ENCODE measurements at regions not wholly inside any gene's neighbourhood (a gene's known extent, or its start where the extent isn't known, plus 50 kb on each side); places are given as distances from the start of the nearest gene placed in this dataset.

DNA sequence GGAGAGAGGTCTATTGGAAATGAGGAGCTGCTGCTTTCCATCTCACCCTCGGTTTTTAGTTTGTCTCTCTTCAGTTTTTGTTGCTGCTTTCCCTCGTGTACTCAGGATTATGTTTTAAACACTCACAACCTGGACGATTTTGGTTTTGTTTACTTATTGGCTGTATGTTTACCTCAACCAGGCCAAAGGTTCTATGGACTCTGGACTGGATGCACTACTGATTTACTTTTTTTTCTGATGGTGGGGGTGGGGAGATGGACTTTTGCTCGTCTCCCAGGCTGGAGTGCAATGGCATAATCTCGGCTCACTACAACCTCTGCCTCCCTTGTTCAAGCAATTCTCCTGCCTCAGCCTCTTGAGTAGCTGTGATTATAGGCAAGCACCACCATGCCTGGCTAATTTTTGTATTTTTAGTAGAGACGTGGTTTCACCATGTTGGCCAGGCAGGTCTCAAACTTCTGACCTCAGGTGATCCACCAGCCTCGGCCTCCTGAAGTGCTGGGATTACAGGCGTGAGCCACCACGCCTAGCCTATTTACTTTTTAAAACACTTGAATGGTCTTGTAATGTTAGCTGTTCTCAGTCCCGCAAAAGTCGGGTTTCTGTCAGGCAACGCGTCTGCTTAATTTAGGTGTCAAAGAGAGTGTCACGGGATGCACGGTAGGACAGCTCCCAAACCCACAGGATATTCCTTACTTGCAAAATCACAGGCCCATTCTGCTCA is 148.2 kb upstream of the RIPOR2 start:
- Histone ChIP-seq H4K8ac (ENCODE audit: low read depth, low read length) (no peak overlapping the region), H3K23ac (ENCODE audit: low read length) (no peak overlapping the region), H3K79me1 (ENCODE audit: low read length) (no peaks in the 10 kb centered on the region), H3K4ac (ENCODE audit: low read depth, low read length) (no peak overlapping the region), H3K79me2 (ENCODE audit: control insufficient read depth, insufficient read depth, low read length) (no peaks in the 10 kb centered on the region), H3K27ac (ENCODE audit: low read depth, low read length) (no peak overlapping the region), H3K18ac (ENCODE audit: low read length) (no peak overlapping the region), H3K4me1 (ENCODE audit: control insufficient read depth, low read depth, low read length) (no peaks in the 10 kb centered on the region), H2BK5ac (ENCODE audit: low read length) (no peak overlapping the region), H4K5ac (ENCODE audit: low read length) (no peak overlapping the region), H2BK15ac (replicated peaks; ENCODE audit: low read depth) (no peak overlapping the region), H2AK5ac (ENCODE audit: low read length) (no peak overlapping the region), H3K4me2 (ENCODE audit: low read length) (no peak overlapping the region), H3K4me3 (ENCODE audit: low read length) (no peak overlapping the region), H3K36me3 (ENCODE audit: control insufficient read depth, insufficient read depth, low read length) (no peaks in the 10 kb centered on the region), H3K56ac (ENCODE audit: low read length) (no peak overlapping the region), H3K27me3 (ENCODE audit: insufficient read depth, low read length, poor library complexity) (no peaks in the 10 kb centered on the region), H3K9ac (ENCODE audit: low read length) (no peak overlapping the region), H2BK120ac (ENCODE audit: low read depth, low read length) (no peak overlapping the region)
- DNase-seq: no peak
- WGBS (ENCODE audit: extremely low coverage, insufficient coverage, low lambda C conversion rate): no CpG with 5 or more reads among the region's 15 CpGs

DNA sequence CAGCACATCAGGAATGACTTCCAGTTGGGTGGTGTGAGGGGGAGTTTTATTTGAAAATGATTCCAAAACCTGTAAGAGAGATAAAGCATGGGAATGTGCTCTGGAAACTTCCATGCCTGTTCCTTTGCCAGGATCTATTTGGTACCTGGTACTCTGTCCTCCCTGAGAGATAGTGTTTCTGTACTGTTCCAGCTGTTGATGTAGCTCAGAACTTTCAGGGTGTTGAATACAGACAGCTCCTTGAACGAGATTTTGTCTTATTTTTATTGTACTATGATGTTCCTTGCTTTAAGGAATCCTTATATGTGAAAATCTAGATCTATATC is 148.7 kb upstream of the RIPOR2 start:
- Histone ChIP-seq H3K4me3 (ENCODE audit: low read length) (no peak overlapping the region), H2BK15ac (replicated peaks; ENCODE audit: low read depth) (no peak overlapping the region), H3K79me1 (ENCODE audit: low read length) (no peaks in the 10 kb centered on the region), H4K8ac (ENCODE audit: low read depth, low read length) (no peak overlapping the region), H3K23ac (ENCODE audit: low read length) (no peak overlapping the region), H3K4me2 (ENCODE audit: low read length) (no peak overlapping the region), H3K4ac (ENCODE audit: low read depth, low read length) (no peak overlapping the region), H3K36me3 (ENCODE audit: control insufficient read depth, insufficient read depth, low read length) (no peaks in the 10 kb centered on the region), H3K79me2 (ENCODE audit: control insufficient read depth, insufficient read depth, low read length) (no peaks in the 10 kb centered on the region), H2AK5ac (ENCODE audit: low read length) (no peak overlapping the region), H3K27me3 (ENCODE audit: insufficient read depth, low read length, poor library complexity) (no peaks in the 10 kb centered on the region), H3K4me1 (ENCODE audit: control insufficient read depth, low read depth, low read length) (no peaks in the 10 kb centered on the region), H3K27ac (ENCODE audit: low read depth, low read length) (no peak overlapping the region), H3K18ac (ENCODE audit: low read length) (no peak overlapping the region), H2BK120ac (ENCODE audit: low read depth, low read length) (no peak overlapping the region), H4K5ac (ENCODE audit: low read length) (no peak overlapping the region), H2BK5ac (ENCODE audit: low read length) (no peak overlapping the region), H3K56ac (ENCODE audit: low read length) (no peak overlapping the region), H3K9ac (ENCODE audit: low read length) (no peak overlapping the region)
- DNase-seq: no peak
- no CpG with 5 or more reads among the region's 1 CpG for WGBS (ENCODE audit: extremely low coverage, insufficient coverage, low lambda C conversion rate)

DNA sequence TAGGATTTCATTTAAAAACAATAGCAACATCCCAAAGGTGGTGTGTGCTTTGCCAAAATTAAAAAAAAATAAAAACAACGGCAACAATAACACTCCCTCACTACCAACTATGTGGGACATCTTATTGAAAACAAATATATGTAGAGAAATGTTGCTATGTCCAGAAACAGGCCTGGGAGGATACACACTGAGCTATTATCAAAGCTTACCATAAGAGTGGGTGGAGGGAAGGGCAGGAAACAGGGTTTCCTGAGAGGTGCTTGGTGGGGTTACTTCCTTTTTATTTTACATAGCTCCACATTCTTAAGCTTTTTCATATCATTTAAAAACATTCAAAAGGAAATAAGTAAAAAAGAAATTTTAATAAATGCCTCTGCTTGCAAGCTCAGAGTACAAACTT is 150.0 kb upstream of the RIPOR2 start:
- no peaks in the 10 kb centered on the region for H3K79me2 ChIP-seq (ENCODE audit: control insufficient read depth, insufficient read depth, low read length)
- no peak overlapping the region for H3K4me2 ChIP-seq (ENCODE audit: low read length)
- no peaks in the 10 kb centered on the region for H3K79me1 ChIP-seq (ENCODE audit: low read length)
- no peaks in the 10 kb centered on the region for H3K4me1 ChIP-seq (ENCODE audit: control insufficient read depth, low read depth, low read length)
- H2BK120ac ChIP-seq (ENCODE audit: low read depth, low read length): no peak overlapping the region
- no peak overlapping the region for H2AK5ac ChIP-seq (ENCODE audit: low read length)
- no peak overlapping the region for H3K23ac ChIP-seq (ENCODE audit: low read length)
- H4K8ac ChIP-seq (ENCODE audit: low read depth, low read length): no peak overlapping the region
- no peak overlapping the region for H3K18ac ChIP-seq (ENCODE audit: low read length)
- WGBS (ENCODE audit: extremely low coverage, insufficient coverage, low lambda C conversion rate): no CpG with 5 or more reads among the region's 1 CpG
- no peak overlapping the region for H3K27ac ChIP-seq (ENCODE audit: low read depth, low read length)
- H3K36me3 ChIP-seq (ENCODE audit: control insufficient read depth, insufficient read depth, low read length): no peaks in the 10 kb centered on the region
- no peak overlapping the region for H2BK5ac ChIP-seq (ENCODE audit: low read length)
- no peak overlapping the region for H3K4me3 ChIP-seq (ENCODE audit: low read length)
- H3K27me3 ChIP-seq (ENCODE audit: insufficient read depth, low read length, poor library complexity): no peaks in the 10 kb centered on the region
- no peak for DNase-seq
- H3K9ac ChIP-seq (ENCODE audit: low read length): no peak overlapping the region
- H4K5ac ChIP-seq (ENCODE audit: low read length): no peak overlapping the region
- H3K56ac ChIP-seq (ENCODE audit: low read length): no peak overlapping the region
- H3K4ac ChIP-seq (ENCODE audit: low read depth, low read length): no peak overlapping the region
- no peak overlapping the region for H2BK15ac ChIP-seq (replicated peaks; ENCODE audit: low read depth)

DNA sequence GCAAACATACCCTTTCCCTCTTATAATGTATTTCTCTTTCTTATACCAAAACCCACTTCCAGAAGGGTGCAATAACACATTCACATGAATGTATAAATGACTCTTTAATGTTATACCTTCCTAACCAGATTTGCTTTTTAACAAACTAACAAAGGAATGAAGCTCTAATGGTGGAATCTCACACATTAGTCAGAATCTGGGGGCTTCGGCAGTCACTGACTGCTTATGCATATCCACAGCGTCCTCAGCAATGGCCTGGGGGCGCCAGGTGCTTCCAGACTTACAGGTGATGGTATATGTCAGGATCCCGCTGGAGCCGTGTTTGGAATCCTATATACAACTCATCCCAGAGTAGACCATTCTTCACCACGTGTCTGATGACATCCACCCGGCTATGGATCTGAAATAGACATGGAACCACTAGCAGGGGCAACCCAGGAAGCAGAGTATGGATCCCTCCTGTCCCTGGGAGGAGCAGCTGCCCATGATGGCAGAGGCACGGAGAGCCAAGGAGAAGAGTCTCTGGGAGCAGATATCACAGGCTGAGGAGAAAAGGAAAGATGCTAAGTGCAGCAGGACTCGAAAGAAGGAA is 150.8 kb upstream of the RIPOR2 start:
- Histone ChIP-seq H3K79me2 (ENCODE audit: control insufficient read depth, insufficient read depth, low read length) (no peaks in the 10 kb centered on the region), H3K4ac (ENCODE audit: low read depth, low read length) (no peak overlapping the region), H3K4me1 (ENCODE audit: control insufficient read depth, low read depth, low read length) (no peaks in the 10 kb centered on the region), H2AK5ac (ENCODE audit: low read length) (no peak overlapping the region), H2BK5ac (ENCODE audit: low read length) (no peak overlapping the region), H4K8ac (ENCODE audit: low read depth, low read length) (no peak overlapping the region), H3K9ac (ENCODE audit: low read length) (no peak overlapping the region), H2BK15ac (replicated peaks; ENCODE audit: low read depth) (no peak overlapping the region), H3K56ac (ENCODE audit: low read length) (no peak overlapping the region), H3K27ac (ENCODE audit: low read depth, low read length) (no peak overlapping the region), H3K23ac (ENCODE audit: low read length) (no peak overlapping the region), H3K4me2 (ENCODE audit: low read length) (no peak overlapping the region), H3K18ac (ENCODE audit: low read length) (no peak overlapping the region), H2BK120ac (ENCODE audit: low read depth, low read length) (no peak overlapping the region), H3K4me3 (ENCODE audit: low read length) (no peak overlapping the region), H3K36me3 (ENCODE audit: control insufficient read depth, insufficient read depth, low read length) (no peaks in the 10 kb centered on the region), H3K79me1 (ENCODE audit: low read length) (no peaks in the 10 kb centered on the region), H4K5ac (ENCODE audit: low read length) (no peak overlapping the region), H3K27me3 (ENCODE audit: insufficient read depth, low read length, poor library complexity) (no peaks in the 10 kb centered on the region)
- DNase-seq: peak; percentile 61
- WGBS (ENCODE audit: extremely low coverage, insufficient coverage, low lambda C conversion rate): no CpG with 5 or more reads among the region's 9 CpGs

GRCh38 chr6:25088513-25088912 is 152.8 kb upstream of the RIPOR2 start:
- H3K4me1 ChIP-seq (ENCODE audit: control insufficient read depth, low read depth, low read length): no peaks in the 10 kb centered on the region
- no peak overlapping the region for H2BK5ac ChIP-seq (ENCODE audit: low read length)
- no peak overlapping the region for H2AK5ac ChIP-seq (ENCODE audit: low read length)
- H3K27me3 ChIP-seq (ENCODE audit: insufficient read depth, low read length, poor library complexity): no peaks in the 10 kb centered on the region
- H2BK120ac ChIP-seq (ENCODE audit: low read depth, low read length): no peak overlapping the region
- H3K4me2 ChIP-seq (ENCODE audit: low read length): no peak overlapping the region
- no CpG with 5 or more reads among the region's 5 CpGs for WGBS (ENCODE audit: extremely low coverage, insufficient coverage, low lambda C conversion rate)
- H3K23ac ChIP-seq (ENCODE audit: low read length): no peak overlapping the region
- H3K79me1 ChIP-seq (ENCODE audit: low read length): no peaks in the 10 kb centered on the region
- H3K79me2 ChIP-seq (ENCODE audit: control insufficient read depth, insufficient read depth, low read length): no peaks in the 10 kb centered on the region
- no peak overlapping the region for H4K8ac ChIP-seq (ENCODE audit: low read depth, low read length)
- H3K18ac ChIP-seq (ENCODE audit: low read length): no peak overlapping the region
- no peak overlapping the region for H3K56ac ChIP-seq (ENCODE audit: low read length)
- no peak overlapping the region for H3K4ac ChIP-seq (ENCODE audit: low read depth, low read length)
- H3K27ac ChIP-seq (ENCODE audit: low read depth, low read length): no peak overlapping the region
- no peak overlapping the region for H3K4me3 ChIP-seq (ENCODE audit: low read length)
- no peaks in the 10 kb centered on the region for H3K36me3 ChIP-seq (ENCODE audit: control insufficient read depth, insufficient read depth, low read length)
- no peak overlapping the region for H4K5ac ChIP-seq (ENCODE audit: low read length)
- no peak overlapping the region for H2BK15ac ChIP-seq (replicated peaks; ENCODE audit: low read depth)
- no peak for DNase-seq
- H3K9ac ChIP-seq (ENCODE audit: low read length): no peak overlapping the region

GRCh38 chr6:25089442-25089841 is 153.7 kb upstream of the RIPOR2 start:
- Histone ChIP-seq H3K4ac (ENCODE audit: low read depth, low read length) (no peak overlapping the region), H3K23ac (ENCODE audit: low read length) (no peak overlapping the region), H4K8ac (ENCODE audit: low read depth, low read length) (no peak overlapping the region), H3K27ac (ENCODE audit: low read depth, low read length) (no peak overlapping the region), H3K79me1 (ENCODE audit: low read length) (no peaks in the 10 kb centered on the region), H3K56ac (ENCODE audit: low read length) (no peak overlapping the region), H2BK15ac (replicated peaks; ENCODE audit: low read depth) (no peak overlapping the region), H3K4me3 (ENCODE audit: low read length) (no peak overlapping the region), H3K36me3 (ENCODE audit: control insufficient read depth, insufficient read depth, low read length) (no peaks in the 10 kb centered on the region), H4K5ac (ENCODE audit: low read length) (no peak overlapping the region), H2BK5ac (ENCODE audit: low read length) (no peak overlapping the region), H3K4me1 (ENCODE audit: control insufficient read depth, low read depth, low read length) (no peaks in the 10 kb centered on the region), H3K27me3 (ENCODE audit: insufficient read depth, low read length, poor library complexity) (no peaks in the 10 kb centered on the region), H2BK120ac (ENCODE audit: low read depth, low read length) (no peak overlapping the region), H2AK5ac (ENCODE audit: low read length) (no peak overlapping the region), H3K4me2 (ENCODE audit: low read length) (no peak overlapping the region), H3K9ac (ENCODE audit: low read length) (no peak overlapping the region), H3K79me2 (ENCODE audit: control insufficient read depth, insufficient read depth, low read length) (no peaks in the 10 kb centered on the region), H3K18ac (ENCODE audit: low read length) (no peak overlapping the region)
- WGBS (ENCODE audit: extremely low coverage, insufficient coverage, low lambda C conversion rate): no CpG with 5 or more reads among the region's 2 CpGs
- DNase-seq: no peak
